ENCODE measurements at regions not wholly inside any gene's neighbourhood (a gene's known extent, or its start where the extent isn't known, plus 50 kb on each side); places are given as distances from the start of the nearest gene placed in this dataset.
"Not testable (repeated sequence)": the region's sequence is repeated elsewhere in the genome, so short reads cannot be mapped to it uniquely, and the experiment has no call there.

- DNase-seq: not testable (repeated sequence)
Observed at GRCh38 chr16:29310243-29310642, 96.3 kb downstream of the NPIPB11 start.

GRCh38 chr16:29309601-29310000, 96.9 kb downstream of the NPIPB11 start:
- not testable (repeated sequence) for DNase-seq

DNA sequence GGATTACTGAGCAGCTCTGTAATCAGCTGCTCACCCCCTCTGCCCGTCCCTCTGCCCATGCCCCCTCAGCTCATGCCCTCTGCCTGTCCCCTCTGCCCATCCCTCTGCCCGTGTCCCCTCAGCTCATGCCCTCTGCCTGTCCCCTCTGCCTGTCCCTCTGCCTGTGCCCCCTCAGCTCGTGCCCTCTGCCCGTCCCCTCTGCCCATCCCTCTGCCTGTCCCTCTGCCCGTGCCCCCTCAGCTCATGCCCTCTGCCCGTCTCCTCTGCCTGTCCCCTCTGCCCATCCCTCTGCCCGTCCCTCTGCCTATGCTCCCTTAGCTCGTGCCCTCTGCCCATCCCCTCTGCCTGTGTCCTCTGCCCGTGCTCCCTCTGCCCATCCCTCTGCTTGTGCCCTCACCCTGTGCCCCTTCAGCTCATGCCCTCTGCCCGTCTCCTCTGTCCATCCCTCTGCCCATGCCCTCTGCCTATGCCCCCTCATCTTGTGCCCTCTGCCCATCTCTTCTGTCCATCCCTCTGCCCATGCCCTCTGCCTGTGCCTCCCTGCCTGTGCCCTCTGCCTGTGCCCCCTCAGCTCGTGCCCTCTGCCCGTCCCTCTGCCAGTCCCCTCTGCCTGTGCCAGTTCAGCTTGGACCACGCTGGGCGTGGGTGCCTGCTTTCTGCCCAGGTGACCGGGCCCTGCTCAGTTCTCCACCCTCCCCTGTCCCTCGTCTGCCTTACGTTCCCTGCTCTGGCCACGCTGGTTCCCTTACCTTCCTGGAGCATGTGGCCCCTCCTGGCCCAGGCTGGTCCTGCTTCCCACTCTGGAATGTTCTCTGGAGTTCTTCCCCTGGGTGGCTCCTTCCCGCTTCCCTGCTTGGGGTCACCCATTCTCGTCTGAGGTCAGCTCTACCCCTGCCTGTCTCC, 97.6 kb downstream of the NPIPB11 start:
- no peak for DNase-seq

GRCh38 chr16:29307598-29308507, 98.7 kb downstream of the NPIPB11 start:
- DNase-seq: no peak

DNA sequence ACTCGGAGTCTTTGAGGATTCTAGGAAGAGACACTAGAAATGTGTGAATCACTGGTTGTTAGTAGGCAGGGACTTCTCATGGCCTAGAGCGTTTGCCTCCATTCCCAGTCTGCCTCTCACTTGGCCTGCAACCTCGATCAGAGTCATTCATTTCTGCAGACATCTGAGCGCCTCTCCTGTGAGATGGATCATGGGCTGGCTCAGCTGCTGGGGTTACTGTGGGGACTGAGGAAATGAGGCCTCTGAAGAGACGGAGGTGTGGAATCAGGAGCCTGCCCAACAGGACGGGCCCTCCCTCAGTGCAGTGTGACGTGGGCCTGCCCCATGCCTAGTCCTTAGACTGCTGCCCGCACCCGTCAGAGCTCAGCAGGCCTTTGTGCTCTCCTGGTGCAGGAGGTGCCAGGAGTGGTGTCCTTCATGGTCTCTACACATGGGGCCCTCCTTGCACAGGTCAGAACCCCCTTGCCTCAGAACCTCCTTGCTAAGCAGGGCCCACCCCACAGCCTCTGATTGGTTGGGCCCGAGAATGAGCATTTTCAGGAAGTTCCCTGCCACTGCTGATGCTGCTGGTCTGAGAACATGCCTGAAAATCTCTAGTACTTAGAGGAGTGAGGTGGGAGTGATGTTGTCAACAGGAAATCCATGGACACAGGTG, 99.4 kb downstream of the NPIPB11 start:
- no peak for DNase-seq

DNA sequence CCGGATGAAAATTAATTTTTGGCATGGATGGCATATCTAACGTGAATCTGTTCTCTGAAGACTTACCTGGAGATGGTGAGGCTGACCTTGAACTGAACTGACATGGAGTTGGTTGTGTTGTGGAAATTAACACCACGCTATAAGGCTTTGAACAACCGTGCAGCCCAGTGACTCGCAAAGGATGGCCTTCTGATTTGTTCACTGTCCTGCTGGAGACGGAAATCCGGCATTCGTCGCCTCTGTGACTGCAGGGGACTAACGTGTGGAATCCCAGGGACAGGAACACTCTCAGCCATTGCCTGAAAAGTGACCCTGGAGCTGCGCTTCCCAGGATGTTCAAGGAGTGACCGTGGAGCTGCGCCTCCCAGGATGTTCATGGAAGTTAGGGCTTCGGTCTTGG, 100.3 kb downstream of the NPIPB11 start:
- no peak for DNase-seq

DNA sequence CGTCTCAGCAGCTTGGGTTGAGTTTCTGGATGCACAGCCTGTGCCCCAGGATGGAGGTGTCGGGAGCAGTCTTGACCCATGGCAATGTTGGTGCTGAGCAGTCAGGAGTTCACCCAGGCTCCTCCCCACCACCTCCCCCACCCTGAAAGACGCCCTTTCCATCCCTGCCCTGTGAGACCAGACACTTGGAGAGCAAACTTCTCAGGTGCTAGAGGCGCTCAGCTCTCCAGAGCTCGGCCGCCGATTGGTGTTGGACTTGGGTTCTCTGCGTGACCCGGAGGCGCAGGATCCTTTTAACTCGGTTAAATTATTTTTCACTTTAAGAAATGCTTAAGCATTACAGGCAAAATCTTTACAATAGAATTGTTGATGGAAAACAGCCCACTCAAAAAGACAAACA, 101.5 kb downstream of the NPIPB11 start:
- DNase-seq: not testable (repeated sequence)

GRCh38 chr16:29304251-29304650, 102.3 kb downstream of the NPIPB11 start:
- no peak for DNase-seq

DNA sequence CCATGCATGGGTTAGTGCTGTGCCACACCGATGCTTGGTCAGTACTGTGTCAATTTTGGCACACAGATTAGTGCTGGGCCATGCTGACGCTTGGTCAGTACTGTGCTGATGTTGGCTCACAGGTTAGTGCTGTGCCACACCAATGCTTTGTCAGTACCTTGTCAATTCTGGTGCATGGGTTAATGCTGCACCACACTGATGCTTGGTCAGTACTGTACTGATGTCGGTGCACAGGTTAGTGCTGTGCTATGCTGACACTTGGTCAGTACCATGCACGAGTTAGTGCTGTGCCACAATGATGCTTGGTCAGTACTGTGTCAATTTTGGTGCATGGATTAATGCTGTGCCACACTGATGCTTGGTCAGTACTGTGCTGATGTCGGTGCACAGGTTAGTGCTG, 103.0 kb downstream of the NPIPB11 start:
- no peak for DNase-seq

- DNase-seq: no peak
Observed at GRCh38 chr16:29302976-29303375, 103.5 kb downstream of the NPIPB11 start.

GRCh38 chr16:29302433-29302832, 104.1 kb downstream of the NPIPB11 start:
- DNase-seq: not testable (repeated sequence)

DNA sequence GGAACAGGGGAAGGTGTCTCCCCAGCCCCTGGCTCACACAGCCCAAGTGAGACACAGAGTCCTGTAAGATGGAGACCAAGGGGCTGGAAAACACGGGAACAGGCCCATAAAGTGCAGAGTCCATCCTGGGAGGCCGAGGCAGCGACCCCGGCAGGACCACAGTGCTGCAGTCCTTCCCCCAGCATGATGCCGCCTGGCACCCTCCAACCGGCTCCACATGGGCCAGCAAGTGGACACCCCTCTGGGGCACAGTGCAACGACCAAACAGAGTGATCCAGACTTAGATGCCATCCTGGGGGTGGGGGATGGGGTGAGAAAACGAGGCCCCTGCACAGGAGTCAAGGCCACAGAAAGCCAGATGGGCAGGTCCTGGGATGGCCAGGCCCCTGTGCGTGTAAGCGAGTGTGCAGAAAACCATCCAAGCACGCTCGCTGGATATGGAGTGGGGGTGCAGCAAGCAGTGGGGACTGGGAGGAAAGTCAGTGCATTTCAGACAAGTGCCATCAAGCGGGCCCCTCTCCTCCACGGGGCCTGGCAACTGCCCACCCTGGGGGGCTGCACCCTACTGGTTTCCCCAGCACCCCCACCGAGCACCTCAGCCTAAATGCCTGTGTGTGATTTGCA, 104.7 kb downstream of the NPIPB11 start:
- DNase-seq: not testable (repeated sequence)

- DNase-seq: not testable (repeated sequence)
Observed at GRCh38 chr16:29300541-29301535, 105.7 kb downstream of the NPIPB11 start.

- DNase-seq: not testable (repeated sequence)
Observed at GRCh38 chr16:29300030-29300491, 106.5 kb downstream of the NPIPB11 start.

- not testable (repeated sequence) for DNase-seq
Observed at GRCh38 chr16:29298997-29299396, 107.5 kb downstream of the NPIPB11 start.

- DNase-seq: not testable (repeated sequence)
Observed at GRCh38 chr16:29298307-29298706, 108.2 kb downstream of the NPIPB11 start.

DNA sequence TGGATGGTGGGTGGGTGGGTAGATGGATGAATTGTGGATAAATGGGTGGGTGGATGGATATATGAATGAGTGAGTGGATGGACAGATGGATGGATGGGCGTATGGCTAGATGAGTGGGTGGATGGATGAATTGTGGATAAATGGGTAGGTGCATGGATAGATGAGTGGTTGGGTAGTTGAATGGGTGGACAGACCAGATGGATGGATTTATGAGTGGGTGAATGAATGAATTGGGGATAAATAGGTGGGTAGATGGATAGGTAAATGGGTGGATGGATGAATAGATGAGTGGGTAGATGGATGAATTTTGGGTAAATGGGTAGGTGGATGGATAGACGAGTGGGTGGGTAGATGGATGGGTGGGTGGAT, 108.7 kb downstream of the NPIPB11 start:
- not testable (repeated sequence) for DNase-seq

DNA sequence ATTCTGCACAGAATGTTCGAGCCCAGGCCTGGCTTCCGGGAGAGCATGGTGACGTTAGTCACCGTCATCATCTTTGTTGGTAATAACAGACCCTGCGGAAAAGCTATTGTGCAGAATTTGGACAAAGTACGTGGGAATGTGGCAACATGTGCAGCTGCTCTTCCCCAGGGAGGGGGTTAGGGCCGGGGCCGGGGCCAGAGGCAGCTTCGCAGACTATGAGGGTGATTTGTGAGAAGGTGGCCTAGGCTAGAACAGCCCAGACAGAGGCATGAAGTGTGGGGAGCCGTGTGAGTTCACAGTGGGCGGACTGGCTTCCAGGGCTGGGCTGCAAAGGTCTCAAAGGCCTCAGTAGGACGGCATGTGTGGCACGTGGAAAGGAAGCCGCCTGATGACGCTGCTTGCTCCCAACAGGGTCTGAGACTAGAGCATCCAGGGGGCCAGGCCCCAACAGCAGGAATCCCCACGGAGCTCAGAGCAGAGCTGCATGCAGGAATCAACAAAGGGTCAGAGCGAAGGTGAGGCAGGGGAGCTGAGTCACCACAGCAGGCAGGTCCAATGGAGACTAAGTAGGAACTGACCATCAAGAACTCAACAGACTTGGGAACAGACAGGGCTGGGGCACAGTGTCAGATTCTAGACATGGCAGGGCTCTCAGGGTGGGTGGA, 109.2 kb downstream of the NPIPB11 start:
- DNase-seq: not testable (repeated sequence)

GRCh38 chr16:29296176-29296575, 110.3 kb downstream of the NPIPB11 start:
- not testable (repeated sequence) for DNase-seq

Measured in NCI-H1417 (cell line).